ENCODE measurements at regions not wholly inside any gene's neighbourhood (a gene's known extent, or its start where the extent isn't known, plus 50 kb on each side); places are given as distances from the start of the nearest gene placed in this dataset.

- no peak for TF ChIP-seq TAF1 (IDR thresholded peaks at IDR 0.05; ENCODE audit: borderline replicate concordance, insufficient read depth, low read length)
- TF ChIP-seq REST (IDR thresholded peaks at IDR 0.05; ENCODE audit: insufficient read depth in 1 of 2, low read depth in 2 of 2, low read length in 2 of 2), result no peak
- no peak for TF ChIP-seq SIN3A (IDR thresholded peaks at IDR 0.05; ENCODE audit: borderline replicate concordance, insufficient read depth, low read length)
- TF ChIP-seq FOXP2 (optimal IDR thresholded peaks at IDR 0.05; ENCODE audit: borderline replicate concordance, extremely low read depth, extremely low read length, insufficient read depth), result no peak
Observed at GRCh38 chr7:94067047-94067446, 62.9 kb upstream of the BET1 start.

Measured in PFSK-1 (cell line).